NOMO-1 treated with dmso at 0.1 percent for 144 hours (cell line): ENCODE measurements at regions not wholly inside any gene's neighbourhood (a gene's known extent, or its start where the extent isn't known, plus 50 kb on each side); places are given as distances from the start of the nearest gene placed in this dataset.
"Not testable (repeated sequence)": the region's sequence is repeated elsewhere in the genome, so short reads cannot be mapped to it uniquely, and the experiment has no call there.

Experiments
- DNase-seq: peaks from one replicate; lab custom pipeline; 2025; ENCODE audit not compliant: unreplicated experiment; lab: John Stamatoyannopoulos, UW

- not testable (repeated sequence) for DNase-seq
Observed at GRCh38 chr10:109809954-109810353, 113.4 kb downstream of the XPNPEP1 start.

- not testable (repeated sequence) for DNase-seq
Observed at GRCh38 chr10:109801191-109801590, 122.1 kb downstream of the XPNPEP1 start.

GRCh38 chr10:109790647-109791046 is 132.7 kb downstream of the XPNPEP1 start:
- no peak for DNase-seq

- DNase-seq, result no peak
Observed at GRCh38 chr10:109784236-109784635, 139.1 kb downstream of the XPNPEP1 start.

- DNase-seq, result no peak
Observed at GRCh38 chr10:109783286-109783685, 140.0 kb downstream of the XPNPEP1 start.

GRCh38 chr10:109780997-109781396 is 142.3 kb downstream of the XPNPEP1 start:
- no peak for DNase-seq

- DNase-seq, result no peak
Observed at GRCh38 chr10:109778993-109779392, 144.3 kb downstream of the XPNPEP1 start.

- DNase-seq, result no peak
Observed at GRCh38 chr10:109774121-109774440, 149.2 kb downstream of the XPNPEP1 start.

- DNase-seq, result no peak
Observed at GRCh38 chr10:109773288-109774120, 149.8 kb downstream of the XPNPEP1 start.

GRCh38 chr10:109770663-109771062 is 152.6 kb downstream of the XPNPEP1 start:
- no peak for DNase-seq

- DNase-seq, result no peak
Observed at GRCh38 chr10:109769966-109770365, 153.3 kb downstream of the XPNPEP1 start.

GRCh38 chr10:109765838-109766237 is 157.5 kb downstream of the XPNPEP1 start:
- DNase-seq, result no peak

- DNase-seq, result no peak
Observed at GRCh38 chr10:109762555-109762954, 160.8 kb downstream of the XPNPEP1 start.

GRCh38 chr10:109757670-109758069 is 165.6 kb downstream of the XPNPEP1 start:
- not testable (repeated sequence) for DNase-seq

- DNase-seq, result no peak
Observed at GRCh38 chr10:109746861-109747260, 176.4 kb downstream of the XPNPEP1 start.

GRCh38 chr10:109744020-109744419 is 179.3 kb downstream of the XPNPEP1 start:
- no peak for DNase-seq

GRCh38 chr10:109743574-109743973 is 179.7 kb downstream of the XPNPEP1 start:
- DNase-seq, result no peak

- no peak for DNase-seq
Observed at GRCh38 chr10:109743146-109743545, 180.2 kb downstream of the XPNPEP1 start.

- DNase-seq, result no peak
Observed at GRCh38 chr10:109741712-109742111, 181.6 kb downstream of the XPNPEP1 start.

GRCh38 chr10:109740436-109740835 is 182.9 kb downstream of the XPNPEP1 start:
- no peak for DNase-seq

- no peak for DNase-seq
Observed at GRCh38 chr10:109737626-109738025, 185.7 kb downstream of the XPNPEP1 start.

GRCh38 chr10:109737009-109737408 is 186.3 kb downstream of the XPNPEP1 start:
- no peak for DNase-seq

- DNase-seq, result no peak
Observed at GRCh38 chr10:109735776-109736175, 187.5 kb downstream of the XPNPEP1 start.
